IPS DF 4.7 (cell line): ENCODE measurements at regions not wholly inside any gene's neighbourhood (a gene's known extent, or its start where the extent isn't known, plus 50 kb on each side); places are given as distances from the start of the nearest gene placed in this dataset.
"Not testable (repeated sequence)": the region's sequence is repeated elsewhere in the genome, so short reads cannot be mapped to it uniquely, and the experiment has no call there.

Source experiments
- DNase-seq: peaks from one replicate; pipeline ENCODE4 v3.0.0-alpha.2; 2013; ENCODE audit warnings: low spot score; ENCODE audit errors: extremely low read depth

GRCh38 chr13:111662895-111663294 lies 342.5 kb downstream of the TEX29 start:
- DNase-seq, result no peak

- DNase-seq, result no peak
Measured at GRCh38 chr13:111663505-111663904, 343.1 kb downstream of the TEX29 start.

GRCh38 chr13:111663953-111664421 lies 343.5 kb downstream of the TEX29 start:
- DNase-seq, result no peak

GRCh38 chr13:111664696-111665095 lies 344.3 kb downstream of the TEX29 start:
- DNase-seq, result no peak

- no peak for DNase-seq
Measured at GRCh38 chr13:111665691-111666095, 345.3 kb downstream of the TEX29 start.

- DNase-seq, result no peak
Measured at GRCh38 chr13:111666164-111666776, 345.8 kb downstream of the TEX29 start.

- DNase-seq, result no peak
Measured at GRCh38 chr13:111667757-111668156, 347.3 kb downstream of the TEX29 start.

GRCh38 chr13:111668451-111668850 lies 348.0 kb downstream of the TEX29 start:
- DNase-seq, result no peak

- not testable (repeated sequence) for DNase-seq
Measured at GRCh38 chr13:111672198-111672597, 351.8 kb downstream of the TEX29 start.

GRCh38 chr13:111678120-111678882 lies 357.9 kb downstream of the TEX29 start:
- not testable (repeated sequence) for DNase-seq

- DNase-seq, result not testable (repeated sequence)
Measured at GRCh38 chr13:111679645-111680044, 359.2 kb downstream of the TEX29 start.

GRCh38 chr13:111680100-111680499 lies 359.7 kb downstream of the TEX29 start:
- DNase-seq, result not testable (repeated sequence)

- DNase-seq, result not testable (repeated sequence)
Measured at GRCh38 chr13:111692028-111692427, 371.6 kb downstream of the TEX29 start.

- not testable (repeated sequence) for DNase-seq
Measured at GRCh38 chr13:111696121-111696520, 370.8 kb upstream of the SOX1 start.

GRCh38 chr13:111702059-111702458 lies 364.9 kb upstream of the SOX1 start:
- not testable (repeated sequence) for DNase-seq
